SK-N-SH (cell line): ENCODE measurements at regions not wholly inside any gene's neighbourhood (a gene's known extent, or its start where the extent isn't known, plus 50 kb on each side); places are given as distances from the start of the nearest gene placed in this dataset.

Experiments
- CTCF ChIP-seq: fragments of 200-600 bp; sonication (generic); IDR thresholded peaks from 2 replicates; pipeline ENCODE4 v1.6.1; 2017; ENCODE audit warnings: antibody characterized with exemption, mild to moderate bottlenecking, moderate library complexity
- ELF1 ChIP-seq: IDR thresholded peaks from 2 replicates; pipeline ENCODE4 v1.4.0; 2012
- EP300 ChIP-seq, 2 experiments: IDR thresholded peaks; 2 replicates each; pipeline versions ENCODE4 v1.4.0 to v1.6.1; 2012; ENCODE audit warnings: borderline replicate concordance in 1 of 2, low read depth in 1 of 2, low read length in 1 of 2
- FOXM1 ChIP-seq: IDR thresholded peaks from 2 replicates; pipeline ENCODE4 v1.4.0; 2012; ENCODE audit warnings: low read depth, mild to moderate bottlenecking
- GABPA ChIP-seq: IDR thresholded peaks from 2 replicates; pipeline ENCODE4 v1.4.0; 2012; ENCODE audit warnings: low read depth, mild to moderate bottlenecking
- IRF3 ChIP-seq: fragments of 150-350 bp; IDR thresholded peaks from 2 replicates; pipeline ENCODE4 v1.6.1; 2016; ENCODE audit warnings: mild to moderate bottlenecking, low read depth, low read length
- MAX ChIP-seq: IDR thresholded peaks from 2 replicates; pipeline ENCODE4 v1.4.0; 2012; ENCODE audit warnings: low read depth
- POLR2AphosphoS5 ChIP-seq: IDR thresholded peaks from 2 replicates; pipeline ENCODE4 v1.6.1; 2012; ENCODE audit warnings: low read depth, low read length
- RAD21 ChIP-seq: IDR thresholded peaks from 2 replicates; pipeline ENCODE4 v1.6.1; 2012; ENCODE audit warnings: mild to moderate bottlenecking, low read length
- REST ChIP-seq: IDR thresholded peaks from 2 replicates; pipeline ENCODE4 v1.6.1; 2012; ENCODE audit warnings: mild to moderate bottlenecking, low read depth, low read length, moderate library complexity
- SIN3A ChIP-seq: IDR thresholded peaks from 2 replicates; pipeline ENCODE4 v1.6.1; 2012; ENCODE audit warnings: low read depth, mild to moderate bottlenecking, low read length, moderate library complexity, borderline replicate concordance
- TAF1 ChIP-seq: IDR thresholded peaks from 2 replicates; pipeline ENCODE4 v1.6.1; 2012; ENCODE audit warnings: low read depth, mild to moderate bottlenecking, low read length, moderate library complexity, borderline replicate concordance
- ZBTB33 ChIP-seq: IDR thresholded peaks from 2 replicates; pipeline ENCODE4 v1.4.0; 2012; ENCODE audit warnings: low read depth, borderline replicate concordance

GRCh38 chr9:88191456-88191855 is 53.2 kb upstream of the SPATA31C2 start:
- TF ChIP-seq CTCF = no peak
- no peak for TF ChIP-seq SIN3A
- no peak for TF ChIP-seq FOXM1
- TF ChIP-seq ZBTB33 = no peak
- no peak for TF ChIP-seq ELF1
- TF ChIP-seq RAD21 = no peak
- no peak for TF ChIP-seq POLR2AphosphoS5
- no peak for TF ChIP-seq TAF1
- TF ChIP-seq IRF3 = no peak
- TF ChIP-seq REST = no peak
- no peak for TF ChIP-seq MAX
- no peak for TF ChIP-seq EP300 (IDR thresholded peaks at IDR 0.05; ENCODE audit: borderline replicate concordance in 1 of 2, low read depth in 1 of 2, low read length in 1 of 2)
- no peak for TF ChIP-seq GABPA
